GM12878 (cell line): ENCODE measurements at regions not wholly inside any gene's neighbourhood (a gene's known extent, or its start where the extent isn't known, plus 50 kb on each side); places are given as distances from the start of the nearest gene placed in this dataset.

Experiments used
- BCL11A ChIP-seq: IDR thresholded peaks from 2 replicates; pipeline ENCODE4 v1.6.1; 2011; ENCODE audit warnings: low read depth, low read length
- BHLHE40 ChIP-seq, 2 experiments: fragments of 450-650 bp in 1 of 2; IDR thresholded peaks; 2 replicates each; pipeline ENCODE4 v1.6.1; 2011 to 2017; ENCODE audit warnings: low read depth in 2 of 2, borderline replicate concordance in 1 of 2, improper control_type of control experiment in 1 of 2, low read length in 1 of 2, mild to moderate bottlenecking in 1 of 2
- EZH2 ChIP-seq: IDR thresholded peaks from 2 replicates; pipeline ENCODE4 v1.6.1; 2012; ENCODE audit warnings: low read depth, mild to moderate bottlenecking, control low read depth, inconsistent platforms, low read length, borderline replicate concordance; ENCODE audit not compliant: control insufficient read depth
- HDGF ChIP-seq: fragments of 450-650 bp; IDR thresholded peaks from 2 replicates; pipeline ENCODE4 v1.6.1; 2016; ENCODE audit warnings: antibody characterized with exemption
- MTA3 ChIP-seq: IDR thresholded peaks from 2 replicates; pipeline ENCODE4 v1.6.1; 2012; ENCODE audit warnings: low read length, inconsistent platforms, borderline replicate concordance
- POLR2AphosphoS5 ChIP-seq: IDR thresholded peaks from 2 replicates; pipeline ENCODE4 v1.6.1; 2011; ENCODE audit warnings: mild to moderate bottlenecking, low read length, inconsistent platforms
- ZNF384 ChIP-seq: IDR thresholded peaks from 2 replicates; pipeline ENCODE4 v1.6.1; 2012; ENCODE audit warnings: low read depth, mild to moderate bottlenecking, low read length, improper control_type of control experiment, borderline replicate concordance
- TF ChIP-seq, protein P1 (sequence below): IDR thresholded peaks from 2 replicates; pipeline ENCODE4 v1.6.1; 2011; ENCODE audit warnings: borderline replicate concordance, low read depth, mild to moderate bottlenecking, moderate library complexity, mixed read lengths, low read length; ENCODE audit not compliant: insufficient read depth; ENCODE audit errors: extremely low read length

DNA sequence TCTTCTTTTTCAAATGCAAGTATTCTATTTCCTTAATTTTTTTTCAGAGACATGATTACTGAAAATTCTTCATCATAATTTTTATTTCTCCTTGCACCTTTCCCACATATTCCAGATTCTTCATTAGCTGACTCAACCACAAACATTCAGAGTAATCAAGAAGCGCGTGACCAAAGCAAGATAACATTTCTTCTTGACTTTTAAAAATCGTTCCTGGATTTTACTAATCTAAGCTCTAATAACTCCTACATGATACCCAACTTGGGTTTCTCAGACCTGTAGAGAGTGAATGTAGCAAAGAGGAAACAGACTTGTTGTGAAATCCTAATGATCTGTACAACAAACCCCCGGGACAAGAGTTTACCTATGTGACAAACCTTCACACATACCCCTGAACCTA is 615.0 kb downstream of the TMA16 start:
- TF ChIP-seq, protein P1, sequence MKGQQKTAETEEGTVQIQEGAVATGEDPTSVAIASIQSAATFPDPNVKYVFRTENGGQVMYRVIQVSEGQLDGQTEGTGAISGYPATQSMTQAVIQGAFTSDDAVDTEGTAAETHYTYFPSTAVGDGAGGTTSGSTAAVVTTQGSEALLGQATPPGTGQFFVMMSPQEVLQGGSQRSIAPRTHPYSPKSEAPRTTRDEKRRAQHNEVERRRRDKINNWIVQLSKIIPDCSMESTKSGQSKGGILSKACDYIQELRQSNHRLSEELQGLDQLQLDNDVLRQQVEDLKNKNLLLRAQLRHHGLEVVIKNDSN: no peak
- TF ChIP-seq BHLHE40 (IDR thresholded peaks at IDR 0.05; ENCODE audit: borderline replicate concordance in 1 of 2, low read depth in 2 of 2, low read length in 1 of 2) (no peak), ZNF384 (no peak), POLR2AphosphoS5 (no peak), BCL11A (no peak), HDGF (no peak), EZH2 (no peak), MTA3 (no peak)
